ENCODE measurements at regions not wholly inside any gene's neighbourhood (a gene's known extent, or its start where the extent isn't known, plus 50 kb on each side); places are given as distances from the start of the nearest gene placed in this dataset.

DNA sequence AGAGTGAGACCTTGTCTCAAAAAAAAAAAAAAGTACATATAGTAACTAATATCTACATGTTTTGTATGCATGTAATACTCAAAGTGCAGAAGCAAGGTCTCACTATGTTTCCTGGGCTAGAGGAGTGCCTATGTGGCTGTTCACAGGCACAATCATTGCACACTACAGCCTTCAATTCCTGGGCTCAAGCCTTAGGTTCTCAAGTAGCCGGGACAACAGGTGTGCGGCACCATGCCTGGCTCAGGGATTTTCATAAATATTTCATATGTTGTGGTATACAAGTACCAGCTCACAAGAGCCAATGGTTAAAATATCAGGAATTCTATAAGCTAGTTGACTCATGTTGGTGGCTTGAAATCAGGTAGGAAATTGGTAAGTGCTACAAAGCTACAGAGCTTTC, 94.8 kb downstream of the LARP7 start:
- Histone ChIP-seq H3K27me3 (ENCODE audit: low read depth) (no peaks in the 10 kb centered on the region), H3K4me3 (no peak overlapping the region), H3K27ac (no peak overlapping the region), H3K9me3 (no peaks in the 10 kb centered on the region), H3K4me1 (no peaks in the 10 kb centered on the region), H3K36me3 (no peaks in the 10 kb centered on the region)
- intact Hi-C loops (cut with DNase I), result no loop called here
- ATAC-seq, result no peak
- no peak for DNase-seq
- TF ChIP-seq, protein P1, sequence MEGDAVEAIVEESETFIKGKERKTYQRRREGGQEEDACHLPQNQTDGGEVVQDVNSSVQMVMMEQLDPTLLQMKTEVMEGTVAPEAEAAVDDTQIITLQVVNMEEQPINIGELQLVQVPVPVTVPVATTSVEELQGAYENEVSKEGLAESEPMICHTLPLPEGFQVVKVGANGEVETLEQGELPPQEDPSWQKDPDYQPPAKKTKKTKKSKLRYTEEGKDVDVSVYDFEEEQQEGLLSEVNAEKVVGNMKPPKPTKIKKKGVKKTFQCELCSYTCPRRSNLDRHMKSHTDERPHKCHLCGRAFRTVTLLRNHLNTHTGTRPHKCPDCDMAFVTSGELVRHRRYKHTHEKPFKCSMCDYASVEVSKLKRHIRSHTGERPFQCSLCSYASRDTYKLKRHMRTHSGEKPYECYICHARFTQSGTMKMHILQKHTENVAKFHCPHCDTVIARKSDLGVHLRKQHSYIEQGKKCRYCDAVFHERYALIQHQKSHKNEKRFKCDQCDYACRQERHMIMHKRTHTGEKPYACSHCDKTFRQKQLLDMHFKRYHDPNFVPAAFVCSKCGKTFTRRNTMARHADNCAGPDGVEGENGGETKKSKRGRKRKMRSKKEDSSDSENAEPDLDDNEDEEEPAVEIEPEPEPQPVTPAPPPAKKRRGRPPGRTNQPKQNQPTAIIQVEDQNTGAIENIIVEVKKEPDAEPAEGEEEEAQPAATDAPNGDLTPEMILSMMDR (IDR thresholded peaks at IDR 0.05), result no peak

DNA sequence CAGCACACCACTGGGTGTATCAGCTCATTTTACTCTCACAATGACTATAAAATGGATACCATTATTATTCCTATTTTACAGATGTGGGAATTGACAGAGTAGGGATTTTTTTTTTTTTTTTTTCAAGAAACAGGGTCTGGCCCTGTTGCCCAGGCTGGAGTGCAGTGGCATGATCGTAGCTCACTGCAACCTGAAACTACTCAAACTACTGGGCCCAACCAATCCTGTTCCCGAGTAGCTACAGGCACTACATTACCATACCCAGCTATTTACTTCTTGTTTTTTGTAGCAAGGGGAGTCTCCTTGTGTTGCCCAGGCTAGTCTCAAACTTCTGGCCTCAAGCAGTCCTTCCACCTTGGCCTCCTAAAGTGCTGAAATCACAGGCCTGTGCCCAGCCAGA, 95.2 kb downstream of the LARP7 start:
- DNase-seq (no peak), ATAC-seq (no peak)
- Histone ChIP-seq H3K36me3 (no peaks in the 10 kb centered on the region), H3K4me1 (no peaks in the 10 kb centered on the region), H3K27ac (no peak overlapping the region), H3K9me3 (no peaks in the 10 kb centered on the region), H3K4me3 (no peak overlapping the region), H3K27me3 (ENCODE audit: low read depth) (no peaks in the 10 kb centered on the region)
- TF ChIP-seq, protein P1 (IDR thresholded peaks at IDR 0.05), result no peak
- intact Hi-C loops (cut with DNase I), result no loop called here

DNA sequence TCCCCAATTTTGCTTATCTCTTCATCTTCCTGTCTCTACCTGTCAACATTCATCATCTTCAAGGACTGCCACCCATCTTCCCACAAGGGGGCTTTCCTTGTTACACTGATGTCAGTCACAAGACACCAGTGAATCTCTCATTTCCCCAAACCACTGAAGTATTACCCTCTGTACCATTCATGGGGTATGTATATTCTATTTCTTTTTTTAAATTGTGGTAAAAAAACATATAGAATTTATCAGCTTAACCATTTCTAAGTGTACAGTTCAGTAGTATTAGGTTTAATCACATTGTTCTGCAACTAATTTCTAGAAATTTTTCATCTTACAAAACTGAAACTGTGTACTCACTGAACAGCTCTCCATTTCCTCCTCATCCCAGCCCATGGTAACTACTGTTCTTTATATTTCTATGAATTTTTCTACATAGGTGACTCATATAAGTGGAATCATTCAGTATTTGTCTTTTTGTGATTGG, 98.6 kb downstream of the LARP7 start:
- TF ChIP-seq, protein P1 (IDR thresholded peaks at IDR 0.05), result no peak
- Histone ChIP-seq H3K27ac (no peak overlapping the region), H3K36me3 (no peaks in the 10 kb centered on the region), H3K9me3 (no peaks in the 10 kb centered on the region), H3K4me3 (no peak overlapping the region), H3K4me1 (no peaks in the 10 kb centered on the region), H3K27me3 (ENCODE audit: low read depth) (no peaks in the 10 kb centered on the region)
- no peak for ATAC-seq
- no peak for DNase-seq
- intact Hi-C loops (cut with DNase I), result no loop called here

DNA sequence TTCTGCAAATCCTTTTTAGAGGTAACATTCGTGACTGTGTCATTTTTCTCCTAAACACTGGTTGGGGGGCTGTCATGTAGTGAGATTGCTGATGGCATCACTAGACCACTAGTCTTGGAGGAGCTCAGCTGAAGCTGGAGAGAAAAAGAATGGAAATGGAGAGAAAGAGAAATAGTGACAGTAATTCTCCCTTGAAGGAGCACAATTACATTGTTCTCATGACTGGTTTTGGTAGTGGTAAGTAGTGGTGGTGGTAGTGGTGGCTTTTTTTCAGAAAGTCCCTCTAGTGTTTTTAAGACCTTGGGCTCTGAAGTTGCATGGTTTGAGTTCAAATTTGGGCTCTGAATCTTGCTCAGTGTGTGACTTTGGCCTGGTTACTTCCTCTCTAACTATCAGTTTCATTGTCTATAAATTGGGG, 99.8 kb downstream of the LARP7 start:
- Histone ChIP-seq H3K36me3 (no peaks in the 10 kb centered on the region), H3K27me3 (ENCODE audit: low read depth) (no peaks in the 10 kb centered on the region), H3K9me3 (no peaks in the 10 kb centered on the region), H3K4me3 (no peak overlapping the region), H3K4me1 (no peaks in the 10 kb centered on the region), H3K27ac (no peak overlapping the region)
- DNase-seq (no peak), ATAC-seq (no peak)
- TF ChIP-seq, protein P1 (IDR thresholded peaks at IDR 0.05), result no peak
- intact Hi-C loops (cut with DNase I), result no loop called here

DNA sequence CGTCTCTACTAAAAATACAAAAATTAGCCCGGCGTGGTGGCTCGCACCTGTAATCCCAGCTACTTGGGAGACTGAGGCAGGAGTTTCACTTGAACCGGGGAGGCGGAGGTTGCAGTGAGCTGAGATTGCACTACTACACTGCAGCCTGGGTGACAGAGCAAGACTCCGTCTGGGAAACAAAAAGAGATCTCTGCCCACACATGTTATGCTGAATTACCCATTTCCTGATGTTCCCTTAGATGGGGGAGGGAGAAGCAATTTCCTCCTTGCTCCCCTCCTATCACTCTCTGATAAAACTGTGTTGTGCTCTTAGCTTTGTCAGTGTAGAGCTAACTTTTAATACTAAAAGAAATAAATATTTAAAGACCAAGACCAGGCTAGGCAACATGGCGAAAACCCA, 102.5 kb downstream of the LARP7 start:
- no peaks in the 10 kb centered on the region for H3K9me3 ChIP-seq
- no peaks in the 10 kb centered on the region for H3K36me3 ChIP-seq
- intact Hi-C loops (cut with DNase I), result no loop called here
- no peaks in the 10 kb centered on the region for H3K27me3 ChIP-seq (ENCODE audit: low read depth)
- TF ChIP-seq, protein P1 (IDR thresholded peaks at IDR 0.05), result no peak
- ATAC-seq (no peak), DNase-seq (no peak)
- H3K4me3 ChIP-seq, result no peak overlapping the region
- no peak overlapping the region for H3K27ac ChIP-seq
- no peaks in the 10 kb centered on the region for H3K4me1 ChIP-seq

DNA sequence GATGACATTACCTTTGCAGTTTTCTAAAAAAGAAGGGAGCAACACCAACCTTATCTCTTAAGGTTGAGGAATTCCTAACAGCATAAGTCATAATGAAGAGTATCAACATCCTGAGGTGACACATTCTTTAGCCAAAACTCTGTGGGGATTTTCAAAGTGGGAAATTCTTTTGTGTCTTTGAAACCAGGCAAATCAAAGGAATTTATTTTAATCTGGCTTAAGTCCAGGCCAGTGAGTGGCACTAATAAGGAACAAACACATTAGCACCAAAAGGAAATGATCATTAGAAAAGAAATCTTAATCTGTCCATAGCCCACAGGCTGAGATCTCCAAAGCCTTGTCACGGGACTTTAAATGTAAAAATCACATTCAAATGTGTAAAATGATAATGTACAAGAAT, 110.1 kb downstream of the LARP7 start:
- H3K36me3 ChIP-seq, result no peaks in the 10 kb centered on the region
- no peak overlapping the region for H3K4me3 ChIP-seq
- TF ChIP-seq, protein P1 (IDR thresholded peaks at IDR 0.05), result no peak
- H3K27me3 ChIP-seq (ENCODE audit: low read depth), result no peaks in the 10 kb centered on the region
- DNase-seq (no peak), ATAC-seq (no peak)
- H3K9me3 ChIP-seq, result no peaks in the 10 kb centered on the region
- intact Hi-C loops (cut with DNase I), result no loop called here
- H3K4me1 ChIP-seq, result no peaks in the 10 kb centered on the region
- H3K27ac ChIP-seq, result no peak overlapping the region

All from lower lobe of right lung (tissue), 2 donors.